GM23338 (cell line): ENCODE measurements at regions not wholly inside any gene's neighbourhood (a gene's known extent, or its start where the extent isn't known, plus 50 kb on each side); places are given as distances from the start of the nearest gene placed in this dataset.

Experiments used
- ATAC-seq: fragments of 200-7000 bp; cut with Tn5 transposase; 3 replicates; pipeline ENCODE4 v1.9.1; 2020
- DNase-seq: peaks from one replicate; pipeline ENCODE4 v3.0.0-alpha.2; 2015; ENCODE audit warnings: low spot score
- H2AFZ ChIP-seq: fragments of 200-600 bp; sonication (generic); 2 replicates; pipeline ENCODE4 v1.8.0; 2016; ENCODE audit warnings: antibody characterized with exemption, mild to moderate bottlenecking, moderate library complexity
- H3F3A ChIP-seq: fragments of 200-600 bp; sonication (generic); replicated peaks from 2 replicates; pipeline ENCODE4 v1.8.0; 2017; ENCODE audit warnings: antibody characterized with exemption, mixed run types, low read depth
- H3K27ac ChIP-seq: fragments of 200-600 bp; sonication (generic); 2 replicates; pipeline ENCODE4 v1.6.1; 2016; ENCODE audit warnings: low read depth
- H3K27me3 ChIP-seq: fragments of 200-600 bp; sonication (generic); 2 replicates; pipeline ENCODE4 v1.8.0; 2016; ENCODE audit warnings: mild to moderate bottlenecking, mixed run types, moderate library complexity; ENCODE audit not compliant: insufficient read depth
- H3K36me3 ChIP-seq: fragments of 200-600 bp; sonication (generic); 2 replicates; pipeline ENCODE4 v1.8.0; 2016; ENCODE audit warnings: mild to moderate bottlenecking; ENCODE audit not compliant: insufficient read depth
- H3K4me1 ChIP-seq: fragments of 200-600 bp; sonication (generic); 2 replicates; pipeline ENCODE4 v1.8.0; 2016; ENCODE audit warnings: mild to moderate bottlenecking, moderate library complexity; ENCODE audit not compliant: insufficient read depth
- H3K4me2 ChIP-seq: fragments of 200-600 bp; sonication (generic); 2 replicates; pipeline ENCODE4 v1.7.1; 2017; ENCODE audit warnings: mixed run types
- H3K4me3 ChIP-seq: fragments of 200-600 bp; sonication (generic); 2 replicates; pipeline ENCODE4 v1.6.1; 2016; ENCODE audit warnings: mixed run types
- H3K79me2 ChIP-seq: fragments of 200-600 bp; sonication (generic); replicated peaks from 2 replicates; pipeline ENCODE4 v1.8.0; 2017; ENCODE audit warnings: mild to moderate bottlenecking; ENCODE audit not compliant: insufficient read depth
- H3K9me2 ChIP-seq: fragments of 200-600 bp; sonication (generic); 2 replicates; pipeline ENCODE4 v1.8.0; 2017; ENCODE audit not compliant: insufficient read depth
- H4K20me1 ChIP-seq: fragments of 200-600 bp; sonication (generic); replicated peaks from 2 replicates; pipeline ENCODE4 v1.8.0; 2017; ENCODE audit warnings: mild to moderate bottlenecking; ENCODE audit not compliant: insufficient read depth
- H3K27ac Mint-ChIP-seq: 2 replicates; pipeline ENCODE4 v1.8.0; 2020; ENCODE audit warnings: inconsistent platforms, mild to moderate bottlenecking, moderate library complexity, mixed read lengths
- H3K27me3 Mint-ChIP-seq: 3 replicates; pipeline ENCODE4 v1.8.0; 2022; ENCODE audit warnings: low read depth, mild to moderate bottlenecking, moderate library complexity, mixed read lengths, inconsistent platforms; ENCODE audit not compliant: insufficient read depth, poor library complexity
- H3K36me3 Mint-ChIP-seq: 3 replicates; pipeline ENCODE4 v1.8.0; 2021; ENCODE audit warnings: low read depth, mild to moderate bottlenecking, inconsistent platforms, moderate library complexity, mixed read lengths
- H3K4me1 Mint-ChIP-seq: 3 replicates; pipeline ENCODE4 v1.8.0; 2020; ENCODE audit warnings: mild to moderate bottlenecking, inconsistent platforms, mixed read lengths
- H3K4me3 Mint-ChIP-seq: 3 replicates; pipeline ENCODE4 v1.8.0; 2021; ENCODE audit warnings: moderate library complexity, mild to moderate bottlenecking, inconsistent platforms, mixed read lengths
- H3K9me3 Mint-ChIP-seq: 3 replicates; pipeline ENCODE4 v1.8.0; 2020; ENCODE audit warnings: moderate library complexity, mild to moderate bottlenecking, inconsistent platforms, mixed read lengths
- CREB1 ChIP-seq: fragments of 250-450 bp; sonication (Bioruptor Pico); IDR thresholded peaks from 2 replicates; pipeline ENCODE4 v1.5.0; 2020; ENCODE audit warnings: low read depth, mild to moderate bottlenecking, moderate library complexity
- EZH2 ChIP-seq: fragments of 200-600 bp; sonication (generic); IDR thresholded peaks from one replicate; pipeline ENCODE4 v1.8.0; 2017; ENCODE audit warnings: antibody characterized with exemption, mild to moderate bottlenecking, low read depth; ENCODE audit not compliant: unreplicated experiment
- EZH2phosphoT487 ChIP-seq: fragments of 200-600 bp; sonication (generic); IDR thresholded peaks from one replicate; pipeline ENCODE4 v1.8.1; 2018; ENCODE audit warnings: antibody characterized with exemption; ENCODE audit not compliant: unreplicated experiment
- JUNB ChIP-seq: IDR thresholded peaks from one replicate; pipeline ENCODE4 v1.6.1; 2016; ENCODE audit warnings: antibody characterized with exemption; ENCODE audit not compliant: unreplicated experiment
- NANOG ChIP-seq: IDR thresholded peaks from 2 replicates; pipeline ENCODE4 v1.6.1; 2016; ENCODE audit warnings: antibody characterized with exemption, borderline replicate concordance
- POLR2AphosphoS5 ChIP-seq: IDR thresholded peaks from 2 replicates; pipeline ENCODE4 v1.6.1; 2016; ENCODE audit warnings: antibody characterized with exemption, low read depth
- STAT1 ChIP-seq: IDR thresholded peaks from one replicate; pipeline ENCODE4 v1.6.1; 2016; ENCODE audit warnings: antibody characterized with exemption; ENCODE audit not compliant: unreplicated experiment
- ZNF114 ChIP-seq: fragments of 250-450 bp; sonication (Bioruptor Pico); IDR thresholded peaks from 2 replicates; pipeline ENCODE4 v1.5.0; 2020; ENCODE audit warnings: mild to moderate bottlenecking, moderate library complexity
- TF ChIP-seq, protein P1 (sequence below): IDR thresholded peaks from 2 replicates; pipeline ENCODE4 v1.6.1; 2016; ENCODE audit warnings: antibody characterized with exemption
- TF ChIP-seq, protein P2 (sequence below), 2 experiments: fragments of 200-600 bp in 1 of 2; sonication (generic) in 1 of 2; conservative IDR thresholded peaks; 2 replicates each; pipeline versions ENCODE4 v1.5.1 to v1.6.1; 2016 to 2017; ENCODE audit warnings: antibody characterized with exemption in 2 of 2, low read depth in 2 of 2, mild to moderate bottlenecking in 2 of 2, moderate library complexity in 1 of 2
- TF ChIP-seq, protein P3 (sequence below): IDR thresholded peaks from one replicate; pipeline ENCODE4 v1.6.1; 2018; ENCODE audit warnings: antibody characterized with exemption; ENCODE audit not compliant: unreplicated experiment
- TF ChIP-seq, protein P4 (sequence below): fragments of 250-450 bp; sonication (Bioruptor Pico); IDR thresholded peaks from 2 replicates; pipeline ENCODE4 v1.5.0; 2020; ENCODE audit warnings: mild to moderate bottlenecking, moderate library complexity

DNA sequence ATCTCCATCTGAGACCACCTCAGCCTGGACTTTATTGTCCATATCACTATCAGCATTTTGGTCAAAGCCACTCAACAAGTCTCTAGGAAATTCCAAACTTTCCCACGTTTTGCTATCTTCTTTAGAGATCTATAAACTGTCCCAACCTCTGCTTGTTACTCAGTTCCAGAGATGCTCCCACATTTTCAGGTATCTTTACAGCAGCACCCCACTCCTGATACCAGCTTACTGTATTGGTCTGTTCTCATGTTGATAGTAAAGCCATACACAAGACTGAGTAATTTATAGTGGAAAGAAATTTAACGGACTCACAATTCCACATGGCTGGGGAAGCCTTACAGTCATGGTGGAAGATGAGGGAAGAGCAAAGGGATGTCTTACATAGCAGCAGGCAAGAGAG is 465.4 kb upstream of the PBX1 start (continued):
- TF ChIP-seq, protein P1, sequence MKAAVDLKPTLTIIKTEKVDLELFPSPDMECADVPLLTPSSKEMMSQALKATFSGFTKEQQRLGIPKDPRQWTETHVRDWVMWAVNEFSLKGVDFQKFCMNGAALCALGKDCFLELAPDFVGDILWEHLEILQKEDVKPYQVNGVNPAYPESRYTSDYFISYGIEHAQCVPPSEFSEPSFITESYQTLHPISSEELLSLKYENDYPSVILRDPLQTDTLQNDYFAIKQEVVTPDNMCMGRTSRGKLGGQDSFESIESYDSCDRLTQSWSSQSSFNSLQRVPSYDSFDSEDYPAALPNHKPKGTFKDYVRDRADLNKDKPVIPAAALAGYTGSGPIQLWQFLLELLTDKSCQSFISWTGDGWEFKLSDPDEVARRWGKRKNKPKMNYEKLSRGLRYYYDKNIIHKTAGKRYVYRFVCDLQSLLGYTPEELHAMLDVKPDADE: no peak
- TF ChIP-seq CREB1 (no peak), EZH2phosphoT487 (no peak), ZNF114 (no peak), EZH2 (no peak)

DNA sequence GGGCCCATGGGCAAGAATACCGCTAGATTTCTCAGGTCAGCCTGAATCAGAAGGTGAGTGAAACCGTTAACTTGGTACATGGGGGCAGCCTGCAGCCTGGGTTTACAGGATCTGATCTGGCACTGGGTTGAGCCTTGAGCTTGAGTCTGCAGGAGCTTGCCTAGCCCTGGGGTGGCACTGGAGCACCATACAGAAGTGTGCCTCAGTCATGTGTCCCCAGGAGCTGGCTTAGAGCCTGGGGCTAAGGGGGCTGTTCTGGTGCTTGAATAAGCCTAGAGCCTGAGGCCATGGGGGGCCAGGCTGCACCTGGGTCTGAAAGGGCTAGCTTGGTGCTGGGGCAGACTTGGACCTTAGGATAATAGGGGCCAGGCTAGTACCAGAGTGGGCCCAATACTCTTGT is 457.2 kb upstream of the PBX1 start:
- H3K27me3 Mint-ChIP-seq: no peaks in the 10 kb centered on the region
- no peaks in the 10 kb centered on the region for H3K27me3 ChIP-seq
- no peak overlapping the region for H3K4me3 ChIP-seq
- no peaks in the 10 kb centered on the region; the same call in 1 of the 2 replicates for H3K36me3 ChIP-seq
- TF ChIP-seq, protein P2, sequence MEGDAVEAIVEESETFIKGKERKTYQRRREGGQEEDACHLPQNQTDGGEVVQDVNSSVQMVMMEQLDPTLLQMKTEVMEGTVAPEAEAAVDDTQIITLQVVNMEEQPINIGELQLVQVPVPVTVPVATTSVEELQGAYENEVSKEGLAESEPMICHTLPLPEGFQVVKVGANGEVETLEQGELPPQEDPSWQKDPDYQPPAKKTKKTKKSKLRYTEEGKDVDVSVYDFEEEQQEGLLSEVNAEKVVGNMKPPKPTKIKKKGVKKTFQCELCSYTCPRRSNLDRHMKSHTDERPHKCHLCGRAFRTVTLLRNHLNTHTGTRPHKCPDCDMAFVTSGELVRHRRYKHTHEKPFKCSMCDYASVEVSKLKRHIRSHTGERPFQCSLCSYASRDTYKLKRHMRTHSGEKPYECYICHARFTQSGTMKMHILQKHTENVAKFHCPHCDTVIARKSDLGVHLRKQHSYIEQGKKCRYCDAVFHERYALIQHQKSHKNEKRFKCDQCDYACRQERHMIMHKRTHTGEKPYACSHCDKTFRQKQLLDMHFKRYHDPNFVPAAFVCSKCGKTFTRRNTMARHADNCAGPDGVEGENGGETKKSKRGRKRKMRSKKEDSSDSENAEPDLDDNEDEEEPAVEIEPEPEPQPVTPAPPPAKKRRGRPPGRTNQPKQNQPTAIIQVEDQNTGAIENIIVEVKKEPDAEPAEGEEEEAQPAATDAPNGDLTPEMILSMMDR (conservative IDR thresholded peaks at IDR 0.05; ENCODE audit: low read depth in 2 of 2): no peak
- TF ChIP-seq, protein P3, sequence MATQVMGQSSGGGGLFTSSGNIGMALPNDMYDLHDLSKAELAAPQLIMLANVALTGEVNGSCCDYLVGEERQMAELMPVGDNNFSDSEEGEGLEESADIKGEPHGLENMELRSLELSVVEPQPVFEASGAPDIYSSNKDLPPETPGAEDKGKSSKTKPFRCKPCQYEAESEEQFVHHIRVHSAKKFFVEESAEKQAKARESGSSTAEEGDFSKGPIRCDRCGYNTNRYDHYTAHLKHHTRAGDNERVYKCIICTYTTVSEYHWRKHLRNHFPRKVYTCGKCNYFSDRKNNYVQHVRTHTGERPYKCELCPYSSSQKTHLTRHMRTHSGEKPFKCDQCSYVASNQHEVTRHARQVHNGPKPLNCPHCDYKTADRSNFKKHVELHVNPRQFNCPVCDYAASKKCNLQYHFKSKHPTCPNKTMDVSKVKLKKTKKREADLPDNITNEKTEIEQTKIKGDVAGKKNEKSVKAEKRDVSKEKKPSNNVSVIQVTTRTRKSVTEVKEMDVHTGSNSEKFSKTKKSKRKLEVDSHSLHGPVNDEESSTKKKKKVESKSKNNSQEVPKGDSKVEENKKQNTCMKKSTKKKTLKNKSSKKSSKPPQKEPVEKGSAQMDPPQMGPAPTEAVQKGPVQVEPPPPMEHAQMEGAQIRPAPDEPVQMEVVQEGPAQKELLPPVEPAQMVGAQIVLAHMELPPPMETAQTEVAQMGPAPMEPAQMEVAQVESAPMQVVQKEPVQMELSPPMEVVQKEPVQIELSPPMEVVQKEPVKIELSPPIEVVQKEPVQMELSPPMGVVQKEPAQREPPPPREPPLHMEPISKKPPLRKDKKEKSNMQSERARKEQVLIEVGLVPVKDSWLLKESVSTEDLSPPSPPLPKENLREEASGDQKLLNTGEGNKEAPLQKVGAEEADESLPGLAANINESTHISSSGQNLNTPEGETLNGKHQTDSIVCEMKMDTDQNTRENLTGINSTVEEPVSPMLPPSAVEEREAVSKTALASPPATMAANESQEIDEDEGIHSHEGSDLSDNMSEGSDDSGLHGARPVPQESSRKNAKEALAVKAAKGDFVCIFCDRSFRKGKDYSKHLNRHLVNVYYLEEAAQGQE: no peak
- no peak for TF ChIP-seq CREB1
- TF ChIP-seq JUNB: no peak
- TF ChIP-seq ZNF114: no peak
- TF ChIP-seq, protein P4, sequence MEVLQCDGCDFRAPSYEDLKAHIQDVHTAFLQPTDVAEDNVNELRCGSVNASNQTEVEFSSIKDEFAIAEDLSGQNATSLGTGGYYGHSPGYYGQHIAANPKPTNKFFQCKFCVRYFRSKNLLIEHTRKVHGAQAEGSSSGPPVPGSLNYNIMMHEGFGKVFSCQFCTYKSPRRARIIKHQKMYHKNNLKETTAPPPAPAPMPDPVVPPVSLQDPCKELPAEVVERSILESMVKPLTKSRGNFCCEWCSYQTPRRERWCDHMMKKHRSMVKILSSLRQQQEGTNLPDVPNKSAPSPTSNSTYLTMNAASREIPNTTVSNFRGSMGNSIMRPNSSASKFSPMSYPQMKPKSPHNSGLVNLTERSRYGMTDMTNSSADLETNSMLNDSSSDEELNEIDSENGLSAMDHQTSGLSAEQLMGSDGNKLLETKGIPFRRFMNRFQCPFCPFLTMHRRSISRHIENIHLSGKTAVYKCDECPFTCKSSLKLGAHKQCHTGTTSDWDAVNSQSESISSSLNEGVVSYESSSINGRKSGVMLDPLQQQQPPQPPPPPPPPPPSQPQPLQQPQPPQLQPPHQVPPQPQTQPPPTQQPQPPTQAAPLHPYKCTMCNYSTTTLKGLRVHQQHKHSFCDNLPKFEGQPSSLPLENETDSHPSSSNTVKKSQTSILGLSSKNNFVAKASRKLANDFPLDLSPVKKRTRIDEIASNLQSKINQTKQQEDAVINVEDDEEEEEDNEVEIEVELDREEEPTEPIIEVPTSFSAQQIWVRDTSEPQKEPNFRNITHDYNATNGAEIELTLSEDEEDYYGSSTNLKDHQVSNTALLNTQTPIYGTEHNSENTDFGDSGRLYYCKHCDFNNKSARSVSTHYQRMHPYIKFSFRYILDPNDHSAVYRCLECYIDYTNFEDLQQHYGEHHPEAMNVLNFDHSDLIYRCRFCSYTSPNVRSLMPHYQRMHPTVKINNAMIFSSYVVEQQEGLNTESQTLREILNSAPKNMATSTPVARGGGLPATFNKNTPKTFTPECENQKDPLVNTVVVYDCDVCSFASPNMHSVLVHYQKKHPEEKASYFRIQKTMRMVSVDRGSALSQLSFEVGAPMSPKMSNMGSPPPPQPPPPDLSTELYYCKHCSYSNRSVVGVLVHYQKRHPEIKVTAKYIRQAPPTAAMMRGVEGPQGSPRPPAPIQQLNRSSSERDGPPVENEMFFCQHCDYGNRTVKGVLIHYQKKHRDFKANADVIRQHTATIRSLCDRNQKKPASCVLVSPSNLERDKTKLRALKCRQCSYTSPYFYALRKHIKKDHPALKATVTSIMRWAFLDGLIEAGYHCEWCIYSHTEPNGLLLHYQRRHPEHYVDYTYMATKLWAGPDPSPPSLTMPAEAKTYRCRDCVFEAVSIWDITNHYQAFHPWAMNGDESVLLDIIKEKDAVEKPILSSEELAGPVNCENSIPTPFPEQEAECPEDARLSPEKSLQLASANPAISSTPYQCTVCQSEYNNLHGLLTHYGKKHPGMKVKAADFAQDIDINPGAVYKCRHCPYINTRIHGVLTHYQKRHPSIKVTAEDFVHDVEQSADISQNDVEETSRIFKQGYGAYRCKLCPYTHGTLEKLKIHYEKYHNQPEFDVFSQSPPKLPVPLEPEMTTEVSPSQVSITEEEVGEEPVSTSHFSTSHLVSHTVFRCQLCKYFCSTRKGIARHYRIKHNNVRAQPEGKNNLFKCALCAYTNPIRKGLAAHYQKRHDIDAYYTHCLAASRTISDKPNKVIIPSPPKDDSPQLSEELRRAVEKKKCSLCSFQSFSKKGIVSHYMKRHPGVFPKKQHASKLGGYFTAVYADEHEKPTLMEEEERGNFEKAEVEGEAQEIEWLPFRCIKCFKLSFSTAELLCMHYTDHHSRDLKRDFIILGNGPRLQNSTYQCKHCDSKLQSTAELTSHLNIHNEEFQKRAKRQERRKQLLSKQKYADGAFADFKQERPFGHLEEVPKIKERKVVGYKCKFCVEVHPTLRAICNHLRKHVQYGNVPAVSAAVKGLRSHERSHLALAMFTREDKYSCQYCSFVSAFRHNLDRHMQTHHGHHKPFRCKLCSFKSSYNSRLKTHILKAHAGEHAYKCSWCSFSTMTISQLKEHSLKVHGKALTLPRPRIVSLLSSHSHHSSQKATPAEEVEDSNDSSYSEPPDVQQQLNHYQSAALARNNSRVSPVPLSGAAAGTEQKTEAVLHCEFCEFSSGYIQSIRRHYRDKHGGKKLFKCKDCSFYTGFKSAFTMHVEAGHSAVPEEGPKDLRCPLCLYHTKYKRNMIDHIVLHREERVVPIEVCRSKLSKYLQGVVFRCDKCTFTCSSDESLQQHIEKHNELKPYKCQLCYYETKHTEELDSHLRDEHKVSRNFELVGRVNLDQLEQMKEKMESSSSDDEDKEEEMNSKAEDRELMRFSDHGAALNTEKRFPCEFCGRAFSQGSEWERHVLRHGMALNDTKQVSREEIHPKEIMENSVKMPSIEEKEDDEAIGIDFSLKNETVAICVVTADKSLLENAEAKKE (CRISPR knock-in tag): no peak
- TF ChIP-seq STAT1: no peak
- TF ChIP-seq POLR2AphosphoS5: no peak
- no peak for TF ChIP-seq NANOG
- no peak for TF ChIP-seq EZH2phosphoT487
- TF ChIP-seq, protein P1: no peak
- H3K4me2 ChIP-seq: no peak overlapping the region
- no peaks in the 10 kb centered on the region for H3K9me3 Mint-ChIP-seq
- no peak overlapping the region for H3K27ac ChIP-seq
- ATAC-seq (no peak), DNase-seq (no peak)
- no peak overlapping the region for H2AFZ ChIP-seq
- H3K79me2 ChIP-seq: no peaks in the 10 kb centered on the region
- H3K4me1 Mint-ChIP-seq: no peaks in the 10 kb centered on the region
- no peak overlapping the region for H3K4me3 Mint-ChIP-seq
- H3K4me1 ChIP-seq: no peaks in the 10 kb centered on the region
- no peaks in the 10 kb centered on the region for H4K20me1 ChIP-seq
- H3K36me3 Mint-ChIP-seq: no peaks in the 10 kb centered on the region
- no peaks in the 10 kb centered on the region for H3F3A ChIP-seq
- H3K9me2 ChIP-seq: no peaks in the 10 kb centered on the region
- no peak overlapping the region for H3K27ac Mint-ChIP-seq
